SIG-M5 treated with dmso at 0.1 percent for 504 hours (cell line): ENCODE measurements at regions not wholly inside any gene's neighbourhood (a gene's known extent, or its start where the extent isn't known, plus 50 kb on each side); places are given as distances from the start of the nearest gene placed in this dataset.

Experiments
- DNase-seq: peaks from one replicate; lab custom pipeline; 2025; ENCODE audit not compliant: unreplicated experiment; lab: John Stamatoyannopoulos, UW

- DNase-seq = no peak
Measured at GRCh38 chr13:33617055-33617454, 200.9 kb upstream of the RFC3 start.

GRCh38 chr13:33624253-33624652, 193.7 kb upstream of the RFC3 start:
- DNase-seq = no peak

GRCh38 chr13:33624740-33625139, 193.2 kb upstream of the RFC3 start:
- no peak for DNase-seq

- no peak for DNase-seq
Measured at GRCh38 chr13:33626407-33626806, 191.5 kb upstream of the RFC3 start.

- no peak for DNase-seq
Measured at GRCh38 chr13:33628662-33629061, 189.3 kb upstream of the RFC3 start.

GRCh38 chr13:33629605-33630360, 188.2 kb upstream of the RFC3 start:
- DNase-seq = no peak

- peak; percentile 1 for DNase-seq
Measured at GRCh38 chr13:33633701-33634545, 184.0 kb upstream of the RFC3 start.

- DNase-seq = no peak
Measured at GRCh38 chr13:33634546-33634982, 183.4 kb upstream of the RFC3 start.

GRCh38 chr13:33636243-33636642, 181.7 kb upstream of the RFC3 start:
- DNase-seq = no peak

- DNase-seq = no peak
Measured at GRCh38 chr13:33636955-33637670, 180.8 kb upstream of the RFC3 start.

- no peak for DNase-seq
Measured at GRCh38 chr13:33637978-33638743, 179.8 kb upstream of the RFC3 start.

GRCh38 chr13:33639158-33639557, 178.8 kb upstream of the RFC3 start:
- no peak for DNase-seq

GRCh38 chr13:33639626-33640080, 178.3 kb upstream of the RFC3 start:
- no peak for DNase-seq

- DNase-seq = no peak
Measured at GRCh38 chr13:33640832-33641231, 177.1 kb upstream of the RFC3 start.

- peak; percentile 53 for DNase-seq
Measured at GRCh38 chr13:33642374-33643065, 175.4 kb upstream of the RFC3 start.

- peak; percentile 65 for DNase-seq
Measured at GRCh38 chr13:33644581-33645543, 173.1 kb upstream of the RFC3 start.

GRCh38 chr13:33645591-33646554, 172.1 kb upstream of the RFC3 start:
- no peak for DNase-seq
